CD8-positive, alpha-beta memory T cell (primary cell): ENCODE measurements at regions not wholly inside any gene's neighbourhood (a gene's known extent, or its start where the extent isn't known, plus 50 kb on each side); places are given as distances from the start of the nearest gene placed in this dataset.
"Not testable (repeated sequence)": the region's sequence is repeated elsewhere in the genome, so short reads cannot be mapped to it uniquely, and the experiment has no call there.

Source experiments
- CTCF ChIA-PET: fragments of 350-600 bp; sonication (Branson Sonifier 250); formaldehyde crosslinking; loops from one replicate; lab custom pipeline; 2021; ENCODE audit warnings: antibody characterized with exemption; lab: Charles Lee
- POLR2A ChIA-PET: fragments of 350-600 bp; sonication (Branson Sonifier 250); formaldehyde crosslinking; loops from one replicate; lab custom pipeline; 2021; ENCODE audit warnings: antibody characterized with exemption; lab: Charles Lee
- DNase-seq, 5 donors: peaks; one replicate each; pipeline versions ENCODE4 v3.0.0 to v3.0.0-alpha.2; 2020 to 2022; ENCODE audit warnings: mixed read lengths in 1 of 5
- H3K27ac ChIP-seq: one replicate; pipeline ENCODE4 v1.7.0; 2013; ENCODE audit warnings: low read depth, mild to moderate bottlenecking, low read length, moderate library complexity
- H3K27me3 ChIP-seq: 2 replicates; pipeline ENCODE4 v1.7.0; 2013; ENCODE audit warnings: low read length, mild to moderate bottlenecking; ENCODE audit not compliant: insufficient read depth, poor library complexity, severe bottlenecking
- H3K36me3 ChIP-seq: 2 replicates; pipeline ENCODE4 v1.7.0; 2013; ENCODE audit warnings: mild to moderate bottlenecking, low read length, moderate library complexity; ENCODE audit not compliant: insufficient read depth
- H3K4me1 ChIP-seq: 2 replicates; pipeline ENCODE4 v1.7.0; 2013; ENCODE audit warnings: mild to moderate bottlenecking, low read length, moderate library complexity; ENCODE audit not compliant: insufficient read depth
- H3K4me3 ChIP-seq: 2 replicates; pipeline ENCODE4 v1.7.0; 2013; ENCODE audit warnings: mild to moderate bottlenecking, low read length
- H3K9me3 ChIP-seq: 2 replicates; pipeline ENCODE4 v1.7.0; 2013; ENCODE audit warnings: mild to moderate bottlenecking, low read length
- H3K27ac Mint-ChIP-seq, 8 donors: one replicate each; pipeline ENCODE4 v1.8.0; 2020 to 2021; ENCODE audit warnings: mixed read lengths in 8 of 8, mild to moderate bottlenecking in 6 of 8, inconsistent platforms in 3 of 8, moderate library complexity in 3 of 8
- H3K27me3 Mint-ChIP-seq, 2 donors: one replicate each; pipeline ENCODE4 v1.8.0; 2020 to 2021; ENCODE audit warnings: mixed read lengths in 2 of 2, mild to moderate bottlenecking in 1 of 2, moderate library complexity in 1 of 2
- H3K36me3 Mint-ChIP-seq, 3 donors: one replicate each; pipeline ENCODE4 v1.8.0; 2020 to 2021; ENCODE audit warnings: mixed read lengths in 3 of 3, inconsistent platforms in 1 of 3, mild to moderate bottlenecking in 1 of 3
- H3K4me1 Mint-ChIP-seq, 3 donors: one replicate each; pipeline ENCODE4 v1.8.0; 2020 to 2021; ENCODE audit warnings: mixed read lengths in 3 of 3, inconsistent platforms in 1 of 3, mild to moderate bottlenecking in 1 of 3
- H3K4me3 Mint-ChIP-seq, 7 donors: one replicate each; pipeline ENCODE4 v1.8.0; 2020 to 2021; ENCODE audit warnings: mixed read lengths in 7 of 7, mild to moderate bottlenecking in 6 of 7, moderate library complexity in 4 of 7, inconsistent platforms in 2 of 7
- H3K9me3 Mint-ChIP-seq, 5 donors: one replicate each; pipeline ENCODE4 v1.8.0; 2020 to 2022; ENCODE audit warnings: mixed read lengths in 5 of 5, mild to moderate bottlenecking in 3 of 5, moderate library complexity in 2 of 5, inconsistent platforms in 1 of 5

GRCh38 chr2:34241905-34242762 is 643.0 kb upstream of the FAM98A start:
- Histone ChIP-seq H3K9me3 (no peaks in the 10 kb centered on the region), H3K27ac (no peak overlapping the region), H3K36me3 (no peaks in the 10 kb centered on the region), H3K4me3 (no peak overlapping the region), H3K27me3 (no peaks in the 10 kb centered on the region), H3K4me1 (no peaks in the 10 kb centered on the region)
- POLR2A ChIA-PET, result no interaction called here
- Mint-ChIP-seq H3K9me3 (peaks cover 0 to 6% (median 5%) of the 10 kb centered on the region in 5 donors), H3K4me3 (no peak overlapping the region), H3K27me3 (no peaks in the 10 kb centered on the region), H3K4me1 (no peaks in the 10 kb centered on the region), H3K27ac (no peak overlapping the region), H3K36me3 (no peaks in the 10 kb centered on the region)
- no peak for DNase-seq
- CTCF ChIA-PET, result no interaction called here

DNA sequence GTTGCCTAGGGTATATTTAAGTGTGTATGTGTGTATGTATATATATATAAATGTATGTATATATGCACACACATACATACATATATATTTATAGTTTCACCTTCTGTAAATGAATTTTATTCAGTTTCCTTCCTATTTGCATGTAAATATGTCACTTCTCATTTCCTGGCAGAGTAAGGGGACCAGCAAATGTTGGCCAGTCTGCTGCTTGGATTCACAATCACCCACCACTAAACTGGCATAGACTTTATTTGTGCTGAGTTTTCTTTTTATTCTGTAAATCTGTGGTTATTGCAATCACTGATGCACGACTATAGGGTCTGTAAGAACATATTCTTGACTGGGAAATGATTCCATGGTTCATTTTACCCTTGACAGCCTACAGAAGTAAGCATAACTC is 640.4 kb upstream of the FAM98A start:
- ChIA-PET CTCF (no interaction called here), POLR2A (no interaction called here)
- DNase-seq, result no peak
- peaks cover 7 to 15% (median 10%) of the 10 kb centered on the region in 5 donors for H3K9me3 Mint-ChIP-seq
- H3K36me3 ChIP-seq, result no peaks in the 10 kb centered on the region
- no peak overlapping the region for H3K4me3 ChIP-seq
- H3K36me3 Mint-ChIP-seq, result peaks cover 0 to 1% (median 0%) of the 10 kb centered on the region in 3 donors
- no peaks in the 10 kb centered on the region for H3K4me1 ChIP-seq
- no peaks in the 10 kb centered on the region for H3K27me3 Mint-ChIP-seq
- no peak overlapping the region for H3K27ac ChIP-seq
- no peaks in the 10 kb centered on the region for H3K4me1 Mint-ChIP-seq
- no peaks in the 10 kb centered on the region for H3K9me3 ChIP-seq
- H3K27ac Mint-ChIP-seq, result no peak overlapping the region
- no peak overlapping the region for H3K4me3 Mint-ChIP-seq
- no peaks in the 10 kb centered on the region for H3K27me3 ChIP-seq

DNA sequence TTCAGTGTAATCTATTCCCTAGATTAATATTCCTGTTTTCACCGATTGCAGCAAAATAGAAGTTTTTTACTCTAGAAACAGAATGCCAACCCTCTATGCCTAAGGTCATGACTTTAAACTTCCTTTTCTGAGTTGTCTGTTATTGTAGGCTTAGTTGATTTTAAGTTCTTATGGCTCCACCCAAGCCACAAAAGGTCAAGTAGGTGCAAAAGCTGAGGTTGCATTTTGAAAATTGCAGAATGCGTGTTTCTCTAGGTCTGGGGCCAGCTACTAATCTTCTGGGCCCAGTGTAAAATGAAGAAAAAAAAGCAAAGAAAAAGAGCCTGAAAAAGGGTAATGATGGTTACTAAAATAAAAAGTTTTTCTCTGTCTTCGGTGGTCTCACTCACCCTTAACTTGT is 635.7 kb upstream of the FAM98A start:
- no peaks in the 10 kb centered on the region for H3K4me1 ChIP-seq
- H3K27me3 Mint-ChIP-seq, result no peaks in the 10 kb centered on the region
- no peak for DNase-seq
- H3K4me3 Mint-ChIP-seq, result no peak overlapping the region
- H3K27ac ChIP-seq, result no peak overlapping the region
- H3K36me3 Mint-ChIP-seq, result peaks cover 0 to 1% (median 0%) of the 10 kb centered on the region in 3 donors
- no peak overlapping the region for H3K4me3 ChIP-seq
- no peaks in the 10 kb centered on the region for H3K36me3 ChIP-seq
- no peak overlapping the region for H3K27ac Mint-ChIP-seq
- CTCF ChIA-PET, result no interaction called here
- peaks cover 7 to 12% (median 8%) of the 10 kb centered on the region in 5 donors for H3K9me3 Mint-ChIP-seq
- no peaks in the 10 kb centered on the region for H3K4me1 Mint-ChIP-seq
- POLR2A ChIA-PET, result no interaction called here
- no peaks in the 10 kb centered on the region for H3K27me3 ChIP-seq
- H3K9me3 ChIP-seq, result no peaks in the 10 kb centered on the region

- DNase-seq, result no peak
- no peaks in the 10 kb centered on the region for H3K9me3 ChIP-seq
Measured at GRCh38 chr2:34229998-34230397, 630.9 kb upstream of the FAM98A start.

GRCh38 chr2:34215174-34215573 is 616.1 kb upstream of the FAM98A start:
- Mint-ChIP-seq H3K4me1 (no peaks in the 10 kb centered on the region), H3K9me3 (peaks cover 7 to 21% (median 12%) of the 10 kb centered on the region in 5 donors), H3K27ac (no peak overlapping the region), H3K36me3 (no peaks in the 10 kb centered on the region), H3K27me3 (no peaks in the 10 kb centered on the region), H3K4me3 (no peak overlapping the region)
- Histone ChIP-seq H3K36me3 (no peaks in the 10 kb centered on the region), H3K4me1 (no peaks in the 10 kb centered on the region), H3K9me3 (no peaks in the 10 kb centered on the region), H3K27ac (no peak overlapping the region), H3K4me3 (no peak overlapping the region), H3K27me3 (no peaks in the 10 kb centered on the region)
- CTCF ChIA-PET, result no interaction called here
- DNase-seq, result no peak
- POLR2A ChIA-PET, result no interaction called here

More at GRCh38 chr2:34229998-34230397, 630.9 kb upstream of the FAM98A start:
- Mint-ChIP-seq H3K36me3 (no peaks in the 10 kb centered on the region), H3K27ac (no peak overlapping the region), H3K4me1 (no peaks in the 10 kb centered on the region), H3K9me3 (no peaks in the 10 kb centered on the region), H3K4me3 (no peak overlapping the region), H3K27me3 (no peaks in the 10 kb centered on the region)
- H3K36me3 ChIP-seq, result no peaks in the 10 kb centered on the region
- no peaks in the 10 kb centered on the region for H3K4me1 ChIP-seq
- CTCF ChIA-PET, result no interaction called here
- no peak overlapping the region for H3K4me3 ChIP-seq
- H3K27me3 ChIP-seq, result no peaks in the 10 kb centered on the region
- POLR2A ChIA-PET, result no interaction called here
- no peak overlapping the region for H3K27ac ChIP-seq

DNA sequence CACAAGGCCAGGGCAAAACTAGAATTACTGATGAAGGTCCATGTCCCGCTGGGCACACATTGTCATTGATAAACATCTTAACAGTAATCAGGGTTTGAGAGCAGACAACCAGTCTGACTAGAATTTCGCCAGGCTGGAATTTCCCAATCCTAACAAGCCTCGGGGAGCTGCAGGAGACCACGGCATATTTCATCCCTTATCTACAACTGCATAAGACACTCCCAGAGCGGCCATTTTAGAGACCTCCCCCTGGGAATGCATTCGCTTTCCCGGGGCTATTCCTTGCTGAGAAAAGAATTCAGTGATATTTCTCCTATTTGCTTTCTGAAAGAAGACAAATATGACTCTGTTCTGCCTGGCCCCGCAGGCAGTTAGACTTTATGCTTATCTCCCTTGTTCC is 611.3 kb upstream of the FAM98A start:
- H3K27me3 ChIP-seq, H3K27me3 Mint-ChIP-seq, H3K9me3 ChIP-seq, POLR2A ChIA-PET, H3K4me1 ChIP-seq, CTCF ChIA-PET, H3K4me3 Mint-ChIP-seq, H3K36me3 ChIP-seq, DNase-seq, H3K36me3 Mint-ChIP-seq, H3K27ac ChIP-seq, H3K4me3 ChIP-seq, H3K4me1 Mint-ChIP-seq, H3K27ac Mint-ChIP-seq: not testable (repeated sequence)
- H3K9me3 Mint-ChIP-seq, result peaks cover 29 to 52% (median 37%) of the 10 kb centered on the region in 5 donors

GRCh38 chr2:34204560-34204959 is 605.5 kb upstream of the FAM98A start:
- Mint-ChIP-seq H3K4me3 (no peak overlapping the region), H3K36me3 (no peaks in the 10 kb centered on the region), H3K27ac (no peak overlapping the region), H3K4me1 (no peaks in the 10 kb centered on the region), H3K27me3 (no peaks in the 10 kb centered on the region), H3K9me3 (peaks cover 17 to 27% (median 25%) of the 10 kb centered on the region in 5 donors)
- no peak for DNase-seq
- H3K9me3 ChIP-seq, result no peaks in the 10 kb centered on the region
- no peak overlapping the region for H3K27ac ChIP-seq
- POLR2A ChIA-PET, result no interaction called here
- H3K27me3 ChIP-seq, result no peaks in the 10 kb centered on the region
- no peaks in the 10 kb centered on the region for H3K4me1 ChIP-seq
- no peak overlapping the region for H3K4me3 ChIP-seq
- CTCF ChIA-PET, result no interaction called here
- H3K36me3 ChIP-seq, result no peaks in the 10 kb centered on the region

- ChIA-PET POLR2A (no interaction called here), CTCF (no interaction called here)
- H3K27ac ChIP-seq, result no peak overlapping the region
- Mint-ChIP-seq H3K4me3 (no peak overlapping the region), H3K4me1 (no peaks in the 10 kb centered on the region), H3K9me3 (peaks cover 0 to 16% (median 3%) of the 10 kb centered on the region in 5 donors), H3K27me3 (peaks cover 0 to 1% of the 10 kb centered on the region in 2 donors), H3K27ac (no peak overlapping the region), H3K36me3 (no peaks in the 10 kb centered on the region)
- H3K27me3 ChIP-seq, result no peaks in the 10 kb centered on the region
- no peak for DNase-seq
- no peaks in the 10 kb centered on the region for H3K36me3 ChIP-seq
- H3K4me3 ChIP-seq, result no peak overlapping the region
- H3K9me3 ChIP-seq, result no peaks in the 10 kb centered on the region
- no peaks in the 10 kb centered on the region for H3K4me1 ChIP-seq
Measured at GRCh38 chr2:34201099-34201498, 602.0 kb upstream of the FAM98A start.
